Stimulated activated naive CD8-positive, alpha-beta T cell treated with anti-CD3 and anti-CD28 coated beads, Interleukin-15, amount 100 ng/mL, for 72 hours (primary cell): ENCODE measurements at regions not wholly inside any gene's neighbourhood (a gene's known extent, or its start where the extent isn't known, plus 50 kb on each side); places are given as distances from the start of the nearest gene placed in this dataset.
"Not testable (repeated sequence)": the region's sequence is repeated elsewhere in the genome, so short reads cannot be mapped to it uniquely, and the experiment has no call there.

Experiments
- ATAC-seq: fragments of 150-1000 bp; cut with Tn5 transposase; 2 replicates; pipeline ENCODE4 v1.10.0; 2021; ENCODE audit warnings: mild to moderate bottlenecking, moderate library complexity
- DNase-seq, 2 donors: peaks; one replicate each; pipeline ENCODE4 v3.0.0; 2021 to 2022
- H3K27ac Mint-ChIP-seq, 2 donors: one replicate each; pipeline ENCODE4 v1.8.0; 2022; ENCODE audit warnings: mild to moderate bottlenecking in 2 of 2, mixed read lengths in 2 of 2, moderate library complexity in 2 of 2
- H3K27me3 Mint-ChIP-seq: one replicate; pipeline ENCODE4 v1.8.0; 2022; ENCODE audit warnings: mixed read lengths
- H3K4me1 Mint-ChIP-seq: one replicate; pipeline ENCODE4 v1.8.0; 2022; ENCODE audit warnings: mild to moderate bottlenecking, mixed read lengths
- H3K4me3 Mint-ChIP-seq, 2 donors: one replicate each; pipeline ENCODE4 v1.8.0; 2022; ENCODE audit warnings: mild to moderate bottlenecking in 2 of 2, mixed read lengths in 2 of 2, moderate library complexity in 1 of 2
- H3K9me3 Mint-ChIP-seq, 2 donors: one replicate each; pipeline ENCODE4 v1.8.0; 2022; ENCODE audit warnings: mixed read lengths in 2 of 2

DNA sequence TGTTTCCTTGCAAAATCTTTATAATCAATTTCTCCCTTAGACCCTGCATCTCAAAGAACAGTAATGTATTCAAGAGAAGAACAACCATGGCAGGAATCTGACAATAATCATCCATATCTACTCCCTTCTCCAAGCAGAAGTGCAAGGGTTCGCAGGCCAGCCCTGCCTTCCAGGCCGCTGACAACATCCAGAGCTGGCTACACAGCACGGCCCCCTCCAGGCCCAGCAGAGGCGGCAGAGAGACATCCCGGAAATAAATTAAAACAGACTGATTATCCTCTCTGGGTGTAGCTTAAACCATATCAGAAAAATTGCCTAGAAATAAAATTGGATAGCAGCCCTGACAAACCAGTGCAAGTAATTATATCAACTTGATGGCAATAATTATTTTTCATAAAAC, 223.3 kb downstream of the FAM43A start:
- no peak for ATAC-seq
- no peak for DNase-seq

GRCh38 chr3:194910414-194910984, 224.8 kb downstream of the FAM43A start:
- Mint-ChIP-seq H3K27ac (no peak overlapping the region), H3K27me3 (peaks cover 25% of the 10 kb centered on the region), H3K9me3 (no peaks in the 10 kb centered on the region), H3K4me1 (peaks cover 14% of the 10 kb centered on the region), H3K4me3 (no peak overlapping the region)
- no peak for DNase-seq
- ATAC-seq, result no peak

More for the DNA sequence above, 223.3 kb downstream of the FAM43A start:
- Mint-ChIP-seq H3K27ac (no peak overlapping the region), H3K4me1 (peaks cover 15% of the 10 kb centered on the region), H3K9me3 (no peaks in the 10 kb centered on the region), H3K4me3 (no peak overlapping the region), H3K27me3 (peaks cover 18% of the 10 kb centered on the region)

DNA sequence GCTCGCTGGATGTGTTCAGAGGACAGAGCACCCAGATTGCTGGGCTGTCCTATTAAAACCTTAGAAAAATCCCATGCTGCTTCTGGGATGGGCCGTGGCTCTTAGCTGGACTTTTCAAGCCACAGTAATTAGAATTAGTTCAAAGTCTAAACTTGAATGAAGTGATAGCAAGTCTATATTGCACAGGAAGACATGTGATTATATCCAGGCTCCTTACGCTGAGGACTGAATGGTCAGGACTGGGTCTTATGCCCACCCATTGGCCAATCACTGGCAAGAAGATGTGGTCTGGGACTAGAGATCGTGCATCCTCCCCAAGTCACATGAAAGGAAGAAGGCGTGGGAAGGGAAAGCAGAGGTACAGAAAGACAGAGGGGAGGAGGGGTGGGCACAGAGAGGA, 227.6 kb downstream of the FAM43A start:
- peaks cover 0 to 5% of the 10 kb centered on the region in 2 donors for H3K9me3 Mint-ChIP-seq
- no peak for DNase-seq
- no peaks in the 10 kb centered on the region for H3K4me1 Mint-ChIP-seq
- peaks cover 25% of the 10 kb centered on the region for H3K27me3 Mint-ChIP-seq
- ATAC-seq, result no peak
- no peak overlapping the region for H3K27ac Mint-ChIP-seq
- H3K4me3 Mint-ChIP-seq, result no peak overlapping the region

DNA sequence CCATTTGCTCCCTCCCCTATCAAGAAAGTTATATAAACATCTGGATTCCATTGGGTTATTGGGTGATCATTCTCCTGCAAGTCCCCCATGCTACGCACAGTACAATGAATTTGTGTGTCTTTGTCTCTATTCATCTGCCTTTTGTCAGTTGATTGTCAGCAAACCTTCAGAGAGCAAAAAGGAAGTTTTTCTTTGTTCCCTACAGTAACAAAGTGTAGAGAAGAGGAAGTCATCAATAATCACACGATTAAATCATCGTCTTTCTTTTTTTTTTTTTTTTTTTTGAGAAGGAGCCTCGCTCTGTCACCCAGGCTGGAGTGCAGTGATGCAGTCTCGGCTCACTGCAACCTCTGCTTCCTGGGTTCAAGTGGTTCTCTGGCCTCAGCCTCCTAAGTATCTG, 239.2 kb downstream of the FAM43A start:
- not testable (repeated sequence) for H3K9me3 Mint-ChIP-seq, ATAC-seq, H3K27ac Mint-ChIP-seq, DNase-seq, H3K4me3 Mint-ChIP-seq, H3K4me1 Mint-ChIP-seq
- H3K27me3 Mint-ChIP-seq, result peaks cover 34% of the 10 kb centered on the region

GRCh38 chr3:194925614-194926013, 239.9 kb downstream of the FAM43A start:
- Mint-ChIP-seq H3K4me3 (no peak overlapping the region), H3K4me1 (no peaks in the 10 kb centered on the region), H3K27me3 (peaks cover 34% of the 10 kb centered on the region), H3K27ac (no peak overlapping the region), H3K9me3 (peaks cover 0 to 4% of the 10 kb centered on the region in 2 donors)
- ATAC-seq (no peak), DNase-seq (no peak)

GRCh38 chr3:194928227-194928626, 242.5 kb downstream of the FAM43A start:
- H3K27me3 Mint-ChIP-seq, result peaks cover 30% of the 10 kb centered on the region
- no peaks in the 10 kb centered on the region for H3K9me3 Mint-ChIP-seq
- H3K27ac Mint-ChIP-seq, result no peak overlapping the region
- ATAC-seq (no peak), DNase-seq (no peak)
- no peak overlapping the region for H3K4me3 Mint-ChIP-seq
- no peaks in the 10 kb centered on the region for H3K4me1 Mint-ChIP-seq

GRCh38 chr3:194928831-194929577, 243.3 kb downstream of the FAM43A start:
- H3K4me1 Mint-ChIP-seq, result no peaks in the 10 kb centered on the region
- ATAC-seq (no peak), DNase-seq (no peak)
- no peak overlapping the region for H3K27ac Mint-ChIP-seq
- H3K4me3 Mint-ChIP-seq, result no peak overlapping the region
- peaks cover 24% of the 10 kb centered on the region for H3K27me3 Mint-ChIP-seq
- H3K9me3 Mint-ChIP-seq, result no peaks in the 10 kb centered on the region

GRCh38 chr3:194929578-194929960, 243.9 kb downstream of the FAM43A start:
- Mint-ChIP-seq H3K4me1 (no peaks in the 10 kb centered on the region), H3K27ac (no peak overlapping the region), H3K4me3 (no peak overlapping the region), H3K9me3 (no peaks in the 10 kb centered on the region), H3K27me3 (peaks cover 24% of the 10 kb centered on the region)
- no peak for DNase-seq
- no peak for ATAC-seq

GRCh38 chr3:194930377-194931204, 244.9 kb downstream of the FAM43A start:
- no peaks in the 10 kb centered on the region for H3K9me3 Mint-ChIP-seq
- DNase-seq (no peak), ATAC-seq (no peak)
- no peak overlapping the region for H3K4me3 Mint-ChIP-seq
- H3K27ac Mint-ChIP-seq, result no peak overlapping the region
- no peaks in the 10 kb centered on the region for H3K4me1 Mint-ChIP-seq
- H3K27me3 Mint-ChIP-seq, result peaks cover 20% of the 10 kb centered on the region

DNA sequence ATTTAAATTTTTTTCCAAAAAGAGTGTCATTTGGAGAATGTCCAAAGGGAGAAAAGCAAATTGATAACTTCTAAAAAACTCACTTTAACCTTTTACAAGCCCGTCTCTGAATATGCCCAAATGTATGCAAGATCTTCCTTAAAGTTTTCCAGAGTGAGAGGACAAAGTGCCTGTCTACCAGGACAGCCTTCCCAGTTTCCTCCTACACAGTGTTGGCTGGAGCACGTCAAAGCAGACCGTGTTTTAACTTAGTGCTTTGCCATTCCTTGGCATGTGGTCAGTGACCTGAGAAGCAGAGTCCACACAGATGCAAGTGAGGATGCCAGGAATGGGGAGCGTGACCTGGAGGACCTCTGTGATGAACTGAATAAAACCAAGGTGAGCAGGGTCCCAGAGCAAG, 245.7 kb downstream of the FAM43A start:
- H3K9me3 Mint-ChIP-seq, result no peaks in the 10 kb centered on the region
- no peak for ATAC-seq
- no peaks in the 10 kb centered on the region for H3K4me1 Mint-ChIP-seq
- DNase-seq, result no peak
- no peak overlapping the region for H3K4me3 Mint-ChIP-seq
- peaks cover 12% of the 10 kb centered on the region for H3K27me3 Mint-ChIP-seq
- no peak overlapping the region for H3K27ac Mint-ChIP-seq

DNA sequence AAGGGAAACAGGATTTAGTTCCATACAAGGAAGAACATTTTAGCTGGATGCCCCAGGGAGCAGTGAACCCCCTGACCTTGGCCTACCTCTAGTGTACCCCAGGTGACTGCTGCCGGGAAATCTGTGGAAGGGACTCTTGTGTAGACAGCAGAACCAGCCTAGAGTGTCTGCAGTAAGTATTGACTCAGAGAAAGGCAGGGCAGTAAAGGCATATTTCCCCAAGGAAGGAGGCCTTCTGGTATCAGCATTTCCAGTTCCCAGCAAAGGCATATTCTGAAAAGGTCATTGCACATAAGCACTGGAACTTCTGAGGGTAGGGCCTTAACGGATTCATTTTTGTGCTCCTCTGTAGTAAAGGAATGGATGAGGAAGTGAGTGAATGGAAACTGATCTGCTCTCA, 246.2 kb downstream of the FAM43A start:
- Mint-ChIP-seq H3K4me3 (no peak overlapping the region), H3K27me3 (peaks cover 8% of the 10 kb centered on the region), H3K4me1 (no peaks in the 10 kb centered on the region), H3K9me3 (no peaks in the 10 kb centered on the region), H3K27ac (no peak overlapping the region)
- DNase-seq (no peak), ATAC-seq (no peak)

DNA sequence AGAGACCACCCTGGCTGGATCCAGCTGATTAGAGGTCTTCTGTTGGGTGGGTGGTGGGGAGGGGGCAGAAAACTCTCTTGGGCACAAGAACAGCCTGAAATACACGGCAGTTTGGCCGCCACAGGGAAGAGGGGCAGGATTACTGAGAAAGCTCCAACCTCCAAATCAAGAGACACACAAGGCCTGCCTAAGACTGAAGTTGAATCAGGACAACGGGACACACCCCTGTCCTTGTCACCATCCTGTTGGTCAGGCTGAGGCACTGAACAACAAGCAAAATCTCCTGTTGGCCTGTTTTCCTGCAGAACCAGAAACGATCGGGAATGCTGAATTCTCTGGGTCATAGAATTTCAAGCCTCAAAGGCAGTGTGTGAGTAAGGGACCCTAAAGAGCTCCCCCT, 247.8 kb downstream of the FAM43A start:
- Mint-ChIP-seq H3K4me3 (no peak overlapping the region), H3K4me1 (no peaks in the 10 kb centered on the region), H3K9me3 (no peaks in the 10 kb centered on the region), H3K27me3 (no peaks in the 10 kb centered on the region), H3K27ac (no peak overlapping the region)
- no peak for ATAC-seq
- no peak for DNase-seq

GRCh38 chr3:194935061-194935460, 249.4 kb downstream of the FAM43A start:
- no peaks in the 10 kb centered on the region for H3K9me3 Mint-ChIP-seq
- no peaks in the 10 kb centered on the region for H3K4me1 Mint-ChIP-seq
- no peaks in the 10 kb centered on the region for H3K27me3 Mint-ChIP-seq
- ATAC-seq (no peak), DNase-seq (no peak)
- H3K4me3 Mint-ChIP-seq, result no peak overlapping the region
- H3K27ac Mint-ChIP-seq, result no peak overlapping the region

DNA sequence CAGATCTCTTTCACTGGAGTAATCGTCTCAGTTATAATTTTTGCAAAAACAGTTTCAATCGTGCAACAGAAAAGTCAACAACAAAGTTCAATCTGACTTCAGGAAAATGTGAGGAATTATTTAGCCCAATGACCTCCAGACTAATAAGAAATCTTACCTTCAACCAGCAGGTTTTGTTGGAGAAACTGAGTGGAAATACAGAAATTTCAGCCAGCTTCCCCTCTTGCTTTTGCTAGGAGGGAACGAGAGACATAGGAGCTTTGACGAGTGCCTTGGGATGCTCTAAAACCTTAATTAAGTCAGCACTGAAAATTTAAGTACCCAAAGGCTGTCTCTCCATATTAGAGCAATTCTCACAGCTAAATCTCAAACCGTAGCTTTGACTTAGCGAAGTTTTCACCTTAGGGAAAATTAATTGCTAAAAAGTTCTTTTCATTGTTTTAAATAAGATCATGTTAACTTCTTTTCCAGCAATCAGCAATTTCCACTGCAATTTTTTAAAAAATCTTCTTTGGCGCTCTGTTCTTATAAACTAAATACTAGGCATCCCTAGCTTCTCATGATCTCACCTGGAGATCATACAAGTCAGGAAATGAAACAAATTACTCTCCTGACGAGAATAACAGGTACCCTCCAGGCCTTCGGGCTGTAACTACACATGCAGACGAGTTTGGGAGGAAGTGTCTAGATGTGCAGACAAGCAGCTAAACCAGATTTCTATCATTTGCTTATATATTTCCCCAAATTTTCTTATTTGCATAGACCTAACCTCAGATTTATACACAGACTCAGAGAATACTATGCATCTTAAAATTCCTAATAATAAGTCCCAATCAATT, 250.2 kb downstream of the FAM43A start:
- Mint-ChIP-seq H3K27me3 (peaks cover 3% of the 10 kb centered on the region), H3K4me3 (no peak overlapping the region), H3K27ac (no peak overlapping the region), H3K9me3 (no peaks in the 10 kb centered on the region), H3K4me1 (no peaks in the 10 kb centered on the region)
- ATAC-seq, result no peak
- no peak for DNase-seq

DNA sequence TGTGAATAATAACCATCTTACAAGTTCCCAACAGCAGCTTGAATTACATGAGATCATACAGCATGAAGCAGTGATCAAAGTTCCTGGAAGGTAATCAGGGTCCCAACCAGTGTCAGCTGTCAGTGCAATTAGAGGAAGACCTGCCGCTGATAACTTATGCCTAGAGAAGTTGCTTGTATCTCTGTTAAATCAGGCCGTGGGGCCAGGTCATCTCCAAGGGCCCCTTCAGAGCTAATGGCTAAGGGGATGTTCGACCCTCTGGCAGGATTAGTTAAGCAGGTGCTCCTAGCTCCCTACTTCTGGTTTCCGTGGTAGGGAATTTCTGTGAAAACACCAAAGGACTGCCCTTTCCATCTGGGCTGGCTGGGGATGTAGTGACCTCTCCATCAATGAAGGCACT, 251.0 kb downstream of the FAM43A start:
- H3K9me3 Mint-ChIP-seq, result no peaks in the 10 kb centered on the region
- H3K4me1 Mint-ChIP-seq, result no peaks in the 10 kb centered on the region
- H3K4me3 Mint-ChIP-seq, result no peak overlapping the region
- DNase-seq, result no peak
- no peak overlapping the region for H3K27ac Mint-ChIP-seq
- no peak for ATAC-seq
- peaks cover 10% of the 10 kb centered on the region for H3K27me3 Mint-ChIP-seq
